Mucosa of descending colon (tissue), 3 donors: ENCODE measurements at regions not wholly inside any gene's neighbourhood (a gene's known extent, or its start where the extent isn't known, plus 50 kb on each side); places are given as distances from the start of the nearest gene placed in this dataset.

Source experiments
- ATAC-seq: fragments of 200-7000 bp; cut with Tn5 transposase; one replicate; pipeline ENCODE4 v1.9.1; 2020; ENCODE audit warnings: mild to moderate bottlenecking, moderate library complexity
- DNase-seq, 3 donors: peaks; one replicate each; pipeline ENCODE4 v3.0.0-alpha.2; 2020
- H3K36me3 ChIP-seq: fragments of 200-600 bp; one replicate; pipeline ENCODE4 v1.8.0; 2021; ENCODE audit warnings: low read depth, mild to moderate bottlenecking
- H3K4me1 ChIP-seq: fragments of 200-600 bp; one replicate; pipeline ENCODE4 v1.8.0; 2021; ENCODE audit warnings: low read depth, mild to moderate bottlenecking
- H3K4me3 ChIP-seq: fragments of 200-600 bp; one replicate; pipeline ENCODE4 v1.8.0; 2021; ENCODE audit warnings: mild to moderate bottlenecking
- H3K9me3 ChIP-seq: fragments of 200-600 bp; one replicate; pipeline ENCODE4 v1.8.0; 2021; ENCODE audit warnings: mild to moderate bottlenecking
- CTCF ChIP-seq: fragments of 200-600 bp; IDR thresholded peaks from one replicate; pipeline ENCODE4 v1.8.0; 2022; ENCODE audit warnings: antibody characterized with exemption, mild to moderate bottlenecking
- intact Hi-C, 2 donors: fragments of 100-400 bp; cut with DNase I in 1 of 2; cut with micrococcal nuclease in 1 of 2; formaldehyde crosslinking; loops; one replicate each; pipeline versions ENCODE4 v1.11.0 to v1.11.1; 2022; cut with DNase I, micrococcal nuclease
- donor health status: DM: no; HTN: no; CAD: no; lungs with moderate emphysema.
- donor health status: DM: no; HTN: no; CAD: no.
- donor health status: DM: no; HTN: yes; CAD: no.

- no peak for ATAC-seq
- no peaks in the 10 kb centered on the region for H3K4me1 ChIP-seq
- no peak overlapping the region for H3K4me3 ChIP-seq
- H3K36me3 ChIP-seq = no peaks in the 10 kb centered on the region
- TF ChIP-seq CTCF = no peak
- no peaks in the 10 kb centered on the region for H3K9me3 ChIP-seq
- DNase-seq = no peak
- intact Hi-C loops = no loop called here
Measured at GRCh38 chr4:55018978-55019377, 106.4 kb downstream of the KDR start.

GRCh38 chr4:55018521-55018920 is 106.9 kb downstream of the KDR start:
- intact Hi-C loops = no loop called here
- no peak for ATAC-seq

GRCh38 chr4:55017406-55017805 is 108.0 kb downstream of the KDR start:
- Histone ChIP-seq H3K4me3 (no peak overlapping the region), H3K36me3 (no peaks in the 10 kb centered on the region), H3K4me1 (no peaks in the 10 kb centered on the region), H3K9me3 (no peaks in the 10 kb centered on the region)
- ATAC-seq (no peak), DNase-seq (no peak)
- intact Hi-C loops = no loop called here
- no peak for TF ChIP-seq CTCF

More at GRCh38 chr4:55018521-55018920, 106.9 kb downstream of the KDR start:
- Histone ChIP-seq H3K4me1 (no peaks in the 10 kb centered on the region), H3K9me3 (no peaks in the 10 kb centered on the region), H3K36me3 (no peaks in the 10 kb centered on the region), H3K4me3 (no peak overlapping the region)
- no peak for TF ChIP-seq CTCF
- DNase-seq = no peak

- no peaks in the 10 kb centered on the region for H3K36me3 ChIP-seq
- no peaks in the 10 kb centered on the region for H3K9me3 ChIP-seq
- no peak for ATAC-seq
- intact Hi-C loops = no loop called here
- TF ChIP-seq CTCF = no peak
- no peaks in the 10 kb centered on the region for H3K4me1 ChIP-seq
- no peak for DNase-seq
- H3K4me3 ChIP-seq = no peak overlapping the region
Measured at GRCh38 chr4:55016131-55016530, 109.3 kb downstream of the KDR start.

GRCh38 chr4:55014876-55015275 is 110.5 kb downstream of the KDR start:
- intact Hi-C loops = no loop called here
- no peak for TF ChIP-seq CTCF
- ATAC-seq = no peak

GRCh38 chr4:55013431-55013955 is 111.9 kb downstream of the KDR start:
- no peaks in the 10 kb centered on the region for H3K9me3 ChIP-seq
- intact Hi-C loops = no loop called here
- DNase-seq (no peak), ATAC-seq (no peak)
- no peak overlapping the region for H3K4me3 ChIP-seq
- no peaks in the 10 kb centered on the region for H3K36me3 ChIP-seq
- no peak for TF ChIP-seq CTCF
- no peaks in the 10 kb centered on the region for H3K4me1 ChIP-seq

More at GRCh38 chr4:55014876-55015275, 110.5 kb downstream of the KDR start:
- no peaks in the 10 kb centered on the region for H3K36me3 ChIP-seq
- no peaks in the 10 kb centered on the region for H3K4me1 ChIP-seq
- no peaks in the 10 kb centered on the region for H3K9me3 ChIP-seq
- no peak for DNase-seq
- no peak overlapping the region for H3K4me3 ChIP-seq
